HuH-7 (cell line): ENCODE measurements at regions not wholly inside any gene's neighbourhood (a gene's known extent, or its start where the extent isn't known, plus 50 kb on each side); places are given as distances from the start of the nearest gene placed in this dataset.
A peak's percentile ranks its signal among the peaks of the same experiment; 100 is the strongest.
"Not testable (repeated sequence)": the region's sequence is repeated elsewhere in the genome, so short reads cannot be mapped to it uniquely, and the experiment has no call there.

Experiments
- DNase-seq: peaks from one replicate; pipeline ENCODE4 v3.0.0; 2011; ENCODE audit warnings: low spot score

GRCh38 chr12:105423237-105423636 lies 92.7 kb downstream of the C12orf75 start:
- no peak for DNase-seq

- DNase-seq = no peak
Measured at GRCh38 chr12:105423921-105424320, 93.4 kb downstream of the C12orf75 start.

- no peak for DNase-seq
Measured at GRCh38 chr12:105425254-105426174, 95.0 kb downstream of the C12orf75 start.

GRCh38 chr12:105426766-105427165 lies 96.3 kb downstream of the C12orf75 start:
- peak; percentile 53 for DNase-seq

GRCh38 chr12:105427883-105428282 lies 97.4 kb downstream of the C12orf75 start:
- no peak for DNase-seq

- DNase-seq = no peak
Measured at GRCh38 chr12:105428793-105429395, 98.4 kb downstream of the C12orf75 start.

- DNase-seq = no peak
Measured at GRCh38 chr12:105429511-105429910, 99.0 kb downstream of the C12orf75 start.

GRCh38 chr12:105431537-105432100 lies 101.1 kb downstream of the C12orf75 start:
- no peak for DNase-seq

- no peak for DNase-seq
Measured at GRCh38 chr12:105433804-105434203, 103.3 kb downstream of the C12orf75 start.

- no peak for DNase-seq
Measured at GRCh38 chr12:105436636-105437035, 106.1 kb downstream of the C12orf75 start.

- DNase-seq = no peak
Measured at GRCh38 chr12:105440037-105440664, 109.7 kb downstream of the C12orf75 start.

GRCh38 chr12:105443802-105444652 lies 113.5 kb downstream of the C12orf75 start:
- no peak for DNase-seq

GRCh38 chr12:105444653-105445102 lies 114.2 kb downstream of the C12orf75 start:
- DNase-seq = no peak

- no peak for DNase-seq
Measured at GRCh38 chr12:105445249-105445648, 114.8 kb downstream of the C12orf75 start.

- DNase-seq = peak; percentile 43
Measured at GRCh38 chr12:105445649-105446048, 115.2 kb downstream of the C12orf75 start.

GRCh38 chr12:105446460-105446859 lies 116.0 kb downstream of the C12orf75 start:
- not testable (repeated sequence) for DNase-seq

- DNase-seq = no peak
Measured at GRCh38 chr12:105449431-105449830, 118.9 kb downstream of the C12orf75 start.

GRCh38 chr12:105451211-105451610 lies 120.7 kb downstream of the C12orf75 start:
- DNase-seq = no peak

GRCh38 chr12:105451798-105452197 lies 121.3 kb downstream of the C12orf75 start:
- no peak for DNase-seq

- DNase-seq = no peak
Measured at GRCh38 chr12:105453316-105453715, 122.8 kb downstream of the C12orf75 start.

- DNase-seq = no peak
Measured at GRCh38 chr12:105454688-105455087, 124.2 kb downstream of the C12orf75 start.
